ENCODE measurements at regions not wholly inside any gene's neighbourhood (a gene's known extent, or its start where the extent isn't known, plus 50 kb on each side); places are given as distances from the start of the nearest gene placed in this dataset.

DNA sequence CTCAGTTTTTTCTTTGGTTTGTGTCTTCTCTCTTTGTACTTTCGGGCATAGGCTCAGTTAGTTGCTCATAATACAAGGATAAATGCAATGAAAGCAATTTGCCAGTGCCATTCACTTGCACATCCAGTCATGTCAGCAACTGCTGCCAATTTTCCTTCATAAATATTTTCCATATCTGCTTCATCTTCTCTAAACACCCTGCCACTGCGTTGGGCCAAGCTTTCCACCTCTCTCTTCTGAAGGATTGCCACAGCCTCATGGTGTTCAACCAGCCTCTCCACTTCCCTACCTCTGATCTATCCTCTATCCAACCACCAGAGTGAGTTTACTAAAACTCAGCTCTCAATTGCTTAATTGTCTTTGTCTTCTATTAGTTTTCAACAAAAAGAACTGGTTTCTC lies 192.5 kb upstream of the ZNF462 start:
- DNase-seq, result no peak
- in situ Hi-C loops (cut with HindIII; ENCODE audit: low pct_ligation_motif_present, low pct_unique_long_range_greater_than_20kb, low sequenced_read_pairs), result no loop called here

DNA sequence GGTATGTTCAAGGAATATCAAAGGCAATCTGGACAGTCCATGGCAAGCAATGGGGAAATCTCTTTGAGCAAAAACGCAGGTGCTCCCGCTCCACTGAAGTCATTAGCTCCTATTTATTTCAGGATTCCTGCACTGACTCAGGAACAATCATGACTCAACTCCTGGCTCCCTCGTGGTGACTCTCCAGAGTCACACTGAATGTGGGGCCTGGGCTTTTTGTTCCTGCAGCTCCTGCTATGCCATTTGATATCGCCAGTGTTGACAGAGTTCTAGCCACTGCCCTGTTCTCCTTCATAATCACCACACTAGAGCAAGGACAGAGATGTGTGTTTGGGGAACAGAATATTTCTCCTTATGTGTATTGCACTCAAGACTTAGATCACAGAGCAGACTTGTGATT lies 187.2 kb upstream of the ZNF462 start:
- in situ Hi-C loops (cut with HindIII; ENCODE audit: low pct_ligation_motif_present, low pct_unique_long_range_greater_than_20kb, low sequenced_read_pairs), result no loop called here
- no peak for DNase-seq

DNA sequence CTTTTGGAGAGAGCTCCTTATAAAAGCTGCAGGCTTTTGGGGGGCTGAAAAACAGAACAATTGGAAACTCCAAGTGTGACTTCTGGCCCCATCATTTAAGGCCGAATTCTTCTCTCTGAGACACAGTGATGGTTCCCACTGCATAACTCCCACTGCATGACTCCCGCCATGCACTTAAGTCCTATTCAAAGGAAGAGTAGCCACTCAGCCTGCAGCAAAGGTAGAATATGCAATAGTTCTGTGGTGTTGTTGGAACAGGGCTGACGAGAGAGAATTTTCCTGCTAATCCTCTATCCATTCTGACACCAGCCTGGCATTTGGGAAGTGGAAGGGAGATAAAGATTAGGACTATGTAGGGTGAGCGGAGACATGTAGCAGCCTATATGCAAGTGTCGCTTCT lies 185.6 kb upstream of the ZNF462 start:
- in situ Hi-C loops (cut with HindIII; ENCODE audit: low pct_ligation_motif_present, low pct_unique_long_range_greater_than_20kb, low sequenced_read_pairs), result no loop called here
- DNase-seq, result no peak

DNA sequence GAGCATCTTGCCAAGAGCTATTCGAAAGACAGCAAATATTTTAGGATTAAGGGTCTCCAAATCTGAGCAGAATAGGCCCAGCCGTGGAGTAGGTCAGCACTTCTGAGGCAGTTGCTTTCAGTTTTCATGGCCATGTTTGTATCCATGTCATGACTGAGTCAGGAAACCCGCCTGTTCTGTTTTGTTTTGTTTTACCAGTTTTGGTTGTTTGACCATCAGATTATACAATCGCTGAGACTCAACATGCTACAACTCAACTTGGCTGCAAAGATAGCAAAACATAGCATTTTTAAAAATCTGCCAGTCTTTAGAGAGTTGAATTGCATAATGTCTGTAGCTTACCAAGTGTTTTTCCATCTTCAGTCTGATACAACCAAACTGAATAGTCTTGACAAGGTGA lies 185.1 kb upstream of the ZNF462 start:
- in situ Hi-C loops (cut with HindIII; ENCODE audit: low pct_ligation_motif_present, low pct_unique_long_range_greater_than_20kb, low sequenced_read_pairs), result no loop called here
- DNase-seq, result no peak

DNA sequence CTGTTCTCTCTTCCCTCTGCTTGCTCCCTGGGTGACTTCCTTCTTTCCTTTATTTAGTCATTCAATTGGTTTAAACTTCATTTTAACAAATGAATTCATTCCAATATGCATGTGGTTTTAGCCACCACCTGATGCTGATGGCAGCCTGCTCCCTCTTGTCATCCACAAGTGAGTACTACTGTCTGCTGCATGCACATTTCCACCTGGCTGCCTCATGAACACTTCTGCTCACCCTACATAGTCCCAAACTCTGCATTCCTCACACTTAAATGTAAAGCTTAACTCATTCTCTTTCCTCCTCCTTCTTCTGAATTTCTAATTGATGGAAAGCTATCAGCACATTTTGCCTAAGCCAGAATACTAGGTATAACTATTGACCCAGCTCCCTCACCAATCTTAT lies 184.7 kb upstream of the ZNF462 start:
- in situ Hi-C loops (cut with HindIII; ENCODE audit: low pct_ligation_motif_present, low pct_unique_long_range_greater_than_20kb, low sequenced_read_pairs), result no loop called here
- DNase-seq, result no peak

DNA sequence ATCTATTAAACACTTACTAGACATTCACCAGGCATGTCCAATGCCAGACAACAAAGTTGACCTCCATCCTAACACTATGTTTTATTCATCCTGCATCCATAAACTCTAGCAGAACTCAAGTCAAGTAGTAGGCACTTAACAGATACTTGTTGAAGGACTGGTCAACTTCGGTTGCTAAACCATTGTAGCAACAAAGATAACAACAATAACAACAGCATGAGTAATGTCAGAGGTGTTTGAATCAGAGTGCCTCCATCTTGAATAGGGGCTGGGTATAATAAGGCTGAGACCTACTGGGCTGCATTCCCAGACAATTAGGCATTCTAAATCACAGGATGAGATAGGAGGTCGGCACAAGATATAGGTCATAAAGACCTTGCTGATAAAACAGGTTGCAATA lies 180.5 kb upstream of the ZNF462 start:
- DNase-seq, result no peak
- in situ Hi-C loops (cut with HindIII; ENCODE audit: low pct_ligation_motif_present, low pct_unique_long_range_greater_than_20kb, low sequenced_read_pairs), result no loop called here

DNA sequence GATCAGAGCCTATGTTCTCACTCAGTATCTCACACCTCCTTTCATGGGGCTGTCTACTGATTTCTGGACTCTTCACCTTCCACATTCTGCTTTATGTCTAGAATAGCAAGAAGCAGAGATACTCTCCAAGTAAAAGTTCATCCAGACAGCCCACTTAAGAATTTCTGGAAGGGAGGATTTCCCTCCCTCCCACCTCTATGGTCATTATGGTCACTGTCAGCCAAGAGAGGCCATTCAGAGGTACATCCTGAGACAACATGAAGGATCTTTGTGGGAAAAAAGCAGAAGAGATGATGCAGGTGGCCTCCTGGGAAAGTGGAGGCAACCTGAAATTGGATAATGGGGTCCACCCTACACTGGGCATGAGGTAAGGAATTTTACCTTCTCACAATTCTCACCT lies 179.5 kb upstream of the ZNF462 start:
- in situ Hi-C loops (cut with HindIII; ENCODE audit: low pct_ligation_motif_present, low pct_unique_long_range_greater_than_20kb, low sequenced_read_pairs), result no loop called here
- DNase-seq, result no peak

DNA sequence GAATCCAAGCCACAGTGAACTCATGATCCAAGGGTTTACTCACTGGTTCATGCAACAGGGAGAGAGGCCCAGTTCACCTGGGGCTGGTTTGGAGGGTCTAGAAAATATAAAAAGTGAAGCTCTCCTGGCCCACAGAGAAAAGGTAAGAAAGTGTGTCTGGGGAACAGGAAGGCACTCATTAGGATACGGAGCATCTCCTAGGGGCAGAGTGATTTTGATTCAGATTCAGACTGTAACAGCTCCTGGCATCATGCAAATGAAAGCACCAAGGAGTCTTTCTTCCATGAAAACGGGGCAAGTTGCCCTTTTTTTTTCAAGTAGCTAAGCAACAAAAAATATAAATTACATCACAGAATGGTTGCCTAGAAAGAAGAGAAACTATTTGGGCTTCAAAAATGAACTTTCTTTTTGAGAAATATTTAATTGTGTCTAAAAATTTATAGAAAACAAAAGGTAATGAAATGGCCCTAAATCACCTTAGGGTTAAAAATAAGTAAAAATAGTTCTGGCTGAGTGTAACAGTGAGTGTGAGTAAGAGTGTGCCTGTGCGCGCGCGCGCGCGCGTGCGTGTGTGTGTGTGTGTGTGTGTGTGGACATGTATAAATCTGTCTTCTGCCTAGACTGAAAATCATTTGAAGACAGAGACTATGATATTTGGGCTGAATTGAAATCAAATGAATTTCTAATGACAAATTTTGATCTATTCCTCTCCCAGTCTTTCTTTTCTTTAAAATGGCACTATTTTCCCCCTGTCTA lies 177.8 kb upstream of the ZNF462 start:
- in situ Hi-C loops (cut with HindIII; ENCODE audit: low pct_ligation_motif_present, low pct_unique_long_range_greater_than_20kb, low sequenced_read_pairs), result no loop called here
- no peak for DNase-seq

DNA sequence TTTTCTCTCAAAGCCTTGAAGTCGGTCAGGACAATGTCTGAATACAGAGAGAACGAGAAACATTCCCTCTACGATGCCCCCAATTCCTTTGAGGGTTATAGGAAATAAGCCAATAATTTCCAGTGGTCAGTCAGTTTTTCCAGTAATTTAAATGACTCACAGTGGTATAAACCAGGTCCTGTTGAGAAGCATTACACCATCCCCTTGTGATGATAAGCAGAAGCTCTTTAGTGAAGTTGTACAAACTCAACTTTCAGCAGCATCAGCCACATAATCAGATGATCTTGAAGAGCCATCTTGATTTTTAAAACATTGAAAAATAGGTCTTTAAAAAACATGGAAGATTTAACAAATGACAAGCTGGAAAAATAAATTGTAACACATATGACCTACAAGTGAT lies 173.9 kb upstream of the ZNF462 start:
- DNase-seq, result no peak
- in situ Hi-C loops (cut with HindIII; ENCODE audit: low pct_ligation_motif_present, low pct_unique_long_range_greater_than_20kb, low sequenced_read_pairs), result no loop called here

DNA sequence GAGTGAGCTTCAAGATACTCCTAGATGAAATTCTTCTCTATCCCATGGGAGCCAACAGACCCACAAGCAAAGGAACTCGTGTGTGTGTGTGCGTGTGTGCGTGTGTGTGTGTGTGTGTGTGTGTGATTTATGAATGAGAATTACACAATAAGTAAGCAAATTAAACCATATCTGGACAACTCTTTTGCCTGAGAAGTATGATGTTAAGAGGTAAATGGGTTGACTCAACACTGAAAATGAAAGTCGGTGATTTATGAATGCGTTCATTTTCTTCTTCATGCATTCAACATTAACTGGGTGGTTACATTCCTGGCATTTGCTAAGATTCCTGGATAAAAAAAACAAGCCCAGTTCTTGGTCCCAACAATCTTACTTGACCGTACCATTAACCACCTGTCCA lies 171.3 kb upstream of the ZNF462 start:
- DNase-seq, result no peak
- in situ Hi-C loops (cut with HindIII; ENCODE audit: low pct_ligation_motif_present, low pct_unique_long_range_greater_than_20kb, low sequenced_read_pairs), result no loop called here

DNA sequence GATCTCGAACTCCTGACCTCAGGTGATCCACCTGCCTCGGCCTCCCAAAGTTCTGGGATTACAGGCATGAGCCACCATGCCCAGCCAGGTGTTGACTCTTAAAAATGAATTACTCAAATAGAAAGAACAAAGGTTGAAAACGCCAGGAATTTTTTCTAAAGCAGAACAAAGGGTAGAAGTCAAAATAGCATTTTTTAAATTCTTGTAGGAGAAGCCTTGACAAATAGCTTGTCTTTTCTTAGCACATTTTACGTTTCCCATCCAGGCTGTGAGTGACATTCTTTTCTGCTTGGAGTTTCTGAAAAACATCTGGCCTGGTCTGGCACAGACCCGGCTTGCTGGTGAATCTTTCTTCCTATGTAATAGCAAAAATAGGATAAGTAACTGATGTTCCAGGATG lies 169.4 kb upstream of the ZNF462 start:
- in situ Hi-C loops (cut with HindIII; ENCODE audit: low pct_ligation_motif_present, low pct_unique_long_range_greater_than_20kb, low sequenced_read_pairs), result no loop called here
- DNase-seq, result no peak

DNA sequence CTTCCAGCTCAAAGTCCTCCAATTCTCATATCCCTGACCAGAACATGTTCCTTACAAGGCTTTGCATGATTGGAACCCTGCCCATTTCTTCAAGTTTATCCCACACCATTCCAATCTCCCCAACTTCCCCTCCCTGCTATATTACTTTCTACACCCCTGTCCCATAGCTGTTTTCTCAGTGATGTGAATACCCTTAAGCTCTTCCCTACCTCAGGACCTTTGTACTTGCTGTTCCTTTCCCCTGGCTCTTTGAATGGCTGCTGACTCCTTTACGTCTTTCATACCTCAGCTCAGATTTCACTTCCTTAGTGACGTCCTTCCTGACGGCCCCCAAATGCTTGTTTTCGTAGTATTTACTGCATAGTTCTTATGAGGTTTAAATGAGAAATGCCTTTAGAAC lies 166.2 kb upstream of the ZNF462 start:
- no peak for DNase-seq
- in situ Hi-C loops (cut with HindIII; ENCODE audit: low pct_ligation_motif_present, low pct_unique_long_range_greater_than_20kb, low sequenced_read_pairs), result no loop called here

DNA sequence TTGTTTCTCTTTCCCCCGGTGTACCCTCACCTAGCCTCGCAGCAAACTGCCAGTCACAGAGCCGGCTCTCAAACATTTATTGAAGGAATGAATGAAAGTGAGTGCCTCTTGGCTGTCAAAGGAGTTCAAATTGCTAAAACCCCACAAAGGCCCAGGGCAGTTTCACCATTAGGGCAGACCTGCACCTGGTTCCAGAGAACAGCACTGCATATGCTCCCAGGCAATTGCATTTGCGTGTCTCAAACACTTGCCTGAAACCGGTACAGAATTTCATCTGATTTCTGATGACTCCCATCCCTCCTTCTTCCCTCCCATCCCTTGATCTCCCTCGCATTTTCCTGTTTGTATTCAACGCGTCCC lies 165.6 kb upstream of the ZNF462 start:
- in situ Hi-C loops (cut with HindIII; ENCODE audit: low pct_ligation_motif_present, low pct_unique_long_range_greater_than_20kb, low sequenced_read_pairs), result no loop called here
- no peak for DNase-seq

DNA sequence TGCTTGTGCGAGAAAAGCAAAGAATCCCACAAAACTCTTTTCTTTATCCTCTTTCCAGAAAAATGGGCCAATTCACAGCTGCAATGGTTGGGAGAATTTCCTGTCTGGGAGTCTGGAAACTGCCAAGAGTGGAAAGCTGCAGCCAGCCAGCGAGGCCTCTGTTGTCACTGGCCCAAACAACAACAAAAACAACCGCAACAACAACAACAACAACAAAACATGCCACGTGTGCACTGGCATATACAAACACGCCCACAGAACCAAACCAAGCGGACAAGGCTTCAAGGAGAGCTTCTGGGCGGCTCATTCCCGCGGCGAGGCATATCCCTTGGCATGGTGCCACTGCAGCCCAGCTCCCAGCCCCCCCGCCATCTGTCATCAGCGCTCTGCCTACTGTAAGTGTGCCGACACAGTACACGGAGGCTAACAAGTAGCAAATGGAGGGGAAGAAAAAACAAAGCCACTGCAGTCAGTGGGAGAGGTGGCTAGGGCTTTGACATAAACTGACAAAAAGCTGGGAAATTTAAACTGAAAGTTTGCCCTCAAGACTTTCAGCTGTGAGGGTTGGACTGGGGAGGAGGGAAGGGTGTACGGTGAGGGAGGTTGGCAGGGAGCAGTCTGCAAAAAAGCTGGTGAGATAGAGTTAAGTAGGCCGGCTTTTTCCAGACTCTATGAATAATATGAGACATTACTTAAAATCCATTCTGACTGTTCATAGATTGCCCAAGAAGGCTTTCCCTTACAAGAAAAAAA lies 165.0 kb upstream of the ZNF462 start:
- in situ Hi-C loops (cut with HindIII; ENCODE audit: low pct_ligation_motif_present, low pct_unique_long_range_greater_than_20kb, low sequenced_read_pairs), result no loop called here
- peak; percentile 37 for DNase-seq

DNA sequence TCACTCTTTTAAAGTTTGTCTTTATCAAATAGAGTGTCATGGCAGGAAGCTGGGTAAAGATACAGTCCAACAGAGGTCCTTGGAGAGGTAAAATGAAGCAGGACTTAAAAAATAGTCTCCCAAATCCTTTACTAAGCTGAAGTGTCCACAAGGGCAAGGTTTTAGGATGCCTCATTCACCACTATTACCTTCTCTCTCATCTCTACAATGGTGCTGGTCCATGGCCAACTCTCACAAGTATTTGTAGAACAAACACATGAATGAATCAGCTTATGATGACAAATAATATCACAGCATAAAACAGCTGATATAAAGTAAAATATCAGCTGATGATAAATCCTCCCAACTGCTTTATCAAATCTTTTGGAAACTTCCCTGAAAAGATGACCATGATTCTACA lies 162.3 kb upstream of the ZNF462 start:
- in situ Hi-C loops (cut with HindIII; ENCODE audit: low pct_ligation_motif_present, low pct_unique_long_range_greater_than_20kb, low sequenced_read_pairs), result no loop called here
- DNase-seq, result no peak

DNA sequence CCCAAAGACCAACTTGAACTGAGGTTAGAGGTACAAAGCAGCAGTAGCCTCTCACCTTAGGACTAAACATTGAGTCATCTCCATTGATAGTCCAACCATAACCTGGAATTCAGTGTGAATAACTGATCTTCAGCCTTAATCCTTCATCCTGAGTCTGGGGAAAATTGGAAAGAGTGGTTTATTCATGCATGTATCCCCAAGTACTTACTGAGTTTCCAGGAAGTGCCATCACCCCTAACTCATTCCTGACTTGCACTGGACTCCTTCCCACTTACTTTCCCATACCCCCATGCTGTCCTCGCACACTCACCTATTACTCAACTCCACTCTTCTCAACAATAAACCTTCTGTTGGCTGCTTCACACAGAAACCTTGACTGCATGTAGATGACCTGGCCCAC lies 161.4 kb upstream of the ZNF462 start:
- in situ Hi-C loops (cut with HindIII; ENCODE audit: low pct_ligation_motif_present, low pct_unique_long_range_greater_than_20kb, low sequenced_read_pairs), result no loop called here
- no peak for DNase-seq

DNA sequence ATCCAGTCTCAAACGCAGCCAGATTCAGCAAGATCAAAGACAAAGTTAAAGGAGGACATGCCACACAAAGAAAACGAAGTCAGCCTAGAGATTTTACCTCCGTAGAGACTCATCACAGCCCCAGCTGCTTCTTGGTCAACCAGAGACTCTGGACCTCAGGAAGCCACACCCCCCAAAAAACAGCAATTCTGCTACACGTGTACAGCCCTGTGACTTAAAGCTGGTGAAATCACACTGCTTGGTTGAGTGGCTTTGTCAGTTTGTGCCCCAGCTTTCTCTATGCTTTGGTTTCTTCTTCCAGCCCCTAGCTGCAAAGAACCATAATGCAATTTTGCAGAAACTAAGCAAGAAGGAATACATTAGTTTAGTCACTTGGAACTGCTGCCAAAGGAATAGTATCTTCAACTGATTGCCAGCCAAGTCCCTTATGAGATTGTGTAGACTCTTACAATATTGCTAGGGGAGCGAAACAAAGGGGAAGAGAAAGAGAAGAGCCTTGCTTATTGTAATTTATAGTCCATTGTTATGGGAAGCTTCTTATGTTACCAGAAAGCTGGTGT lies 158.8 kb upstream of the ZNF462 start:
- DNase-seq, result no peak
- in situ Hi-C loops (cut with HindIII; ENCODE audit: low pct_ligation_motif_present, low pct_unique_long_range_greater_than_20kb, low sequenced_read_pairs), result no loop called here

DNA sequence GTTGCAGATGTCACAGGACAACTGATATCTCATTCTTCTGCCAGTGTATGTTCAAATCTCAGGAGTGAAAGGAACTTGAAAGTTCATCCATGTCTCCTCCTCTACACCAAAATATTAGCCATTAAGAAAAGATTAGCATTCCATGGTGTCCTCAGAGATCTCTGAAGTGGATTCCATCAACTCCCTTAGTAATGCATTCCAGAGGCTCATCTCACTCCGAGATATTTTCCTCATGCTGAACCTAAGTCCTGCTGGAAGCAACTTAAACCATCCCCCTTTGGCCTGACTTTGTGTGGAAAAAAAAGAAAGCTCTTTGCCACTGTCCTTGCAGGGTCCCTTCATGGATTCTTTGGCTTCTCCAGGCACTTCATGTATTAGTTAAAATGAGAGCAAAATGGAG lies 155.7 kb upstream of the ZNF462 start:
- DNase-seq, result no peak
- in situ Hi-C loops (cut with HindIII; ENCODE audit: low pct_ligation_motif_present, low pct_unique_long_range_greater_than_20kb, low sequenced_read_pairs), result no loop called here

DNA sequence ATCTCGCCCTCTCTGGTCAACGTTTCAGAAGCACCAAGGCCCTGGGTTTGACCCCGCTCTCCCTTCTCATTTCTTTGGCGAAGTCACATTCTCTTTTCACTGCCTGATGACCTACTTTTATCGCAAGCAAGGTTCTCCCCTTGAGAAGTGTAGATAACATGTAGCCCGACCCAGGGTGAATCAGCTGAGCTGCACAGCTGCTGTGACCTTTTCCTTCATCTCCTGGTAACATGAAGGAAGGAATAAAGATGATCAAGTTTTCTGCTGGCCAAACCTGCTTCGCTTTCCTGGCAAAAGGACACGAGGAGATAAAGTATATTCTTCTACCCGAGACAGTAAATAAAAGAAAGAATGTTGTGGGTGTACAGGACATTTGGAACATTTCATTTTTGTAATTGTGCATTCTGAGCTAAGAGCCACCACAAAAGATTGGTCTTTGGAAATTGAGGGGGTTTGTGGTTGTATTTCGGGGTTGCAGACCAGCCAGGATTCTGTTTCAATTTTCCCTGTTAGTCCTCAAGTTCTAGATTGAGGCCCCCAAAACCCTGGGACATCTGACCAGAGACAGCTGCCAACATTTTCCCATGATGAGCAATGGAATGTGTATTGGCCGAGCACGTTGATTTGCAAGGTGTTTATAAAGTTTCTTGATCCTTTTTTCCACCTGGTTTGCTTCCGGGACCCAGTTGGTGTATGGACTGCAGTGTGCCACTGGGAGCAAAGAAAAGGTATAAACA lies 155.1 kb upstream of the ZNF462 start:
- DNase-seq, result no peak
- in situ Hi-C loops (cut with HindIII; ENCODE audit: low pct_ligation_motif_present, low pct_unique_long_range_greater_than_20kb, low sequenced_read_pairs), result no loop called here

Data from ACHN (cell line).